A549 (cell line): ENCODE measurements at regions not wholly inside any gene's neighbourhood (a gene's known extent, or its start where the extent isn't known, plus 50 kb on each side); places are given as distances from the start of the nearest gene placed in this dataset.

ENCODE experiments used
- CEBPB ChIP-seq, 2 experiments: fragments of >200 bp in 1 of 2; sonication (Bioruptor Twin) in 1 of 2; formaldehyde crosslinking in 1 of 2; IDR thresholded peaks; 2 replicates each; pipeline ENCODE4 v1.6.1; 2012 to 2016
- FOSL2 ChIP-seq, 2 experiments: fragments of 450-650 bp in 1 of 2; fragments of >200 bp in 1 of 2; sonication (Bioruptor Twin) in 1 of 2; formaldehyde crosslinking; IDR thresholded peaks; 2 replicates each; pipeline versions ENCODE4 v1.5.0 to v1.6.1; 2016 to 2020; ENCODE audit warnings: mild to moderate bottlenecking in 1 of 2, moderate library complexity in 1 of 2
- TF ChIP-seq, protein P1 (sequence below): IDR thresholded peaks from 2 replicates; pipeline ENCODE4 v1.6.1; 2012; ENCODE audit warnings: low read depth, borderline replicate concordance
- TF ChIP-seq, protein P2 (sequence below): fragments of >200 bp; sonication (Bioruptor Twin); formaldehyde crosslinking; IDR thresholded peaks from 2 replicates; pipeline ENCODE4 v1.6.1; 2016

DNA sequence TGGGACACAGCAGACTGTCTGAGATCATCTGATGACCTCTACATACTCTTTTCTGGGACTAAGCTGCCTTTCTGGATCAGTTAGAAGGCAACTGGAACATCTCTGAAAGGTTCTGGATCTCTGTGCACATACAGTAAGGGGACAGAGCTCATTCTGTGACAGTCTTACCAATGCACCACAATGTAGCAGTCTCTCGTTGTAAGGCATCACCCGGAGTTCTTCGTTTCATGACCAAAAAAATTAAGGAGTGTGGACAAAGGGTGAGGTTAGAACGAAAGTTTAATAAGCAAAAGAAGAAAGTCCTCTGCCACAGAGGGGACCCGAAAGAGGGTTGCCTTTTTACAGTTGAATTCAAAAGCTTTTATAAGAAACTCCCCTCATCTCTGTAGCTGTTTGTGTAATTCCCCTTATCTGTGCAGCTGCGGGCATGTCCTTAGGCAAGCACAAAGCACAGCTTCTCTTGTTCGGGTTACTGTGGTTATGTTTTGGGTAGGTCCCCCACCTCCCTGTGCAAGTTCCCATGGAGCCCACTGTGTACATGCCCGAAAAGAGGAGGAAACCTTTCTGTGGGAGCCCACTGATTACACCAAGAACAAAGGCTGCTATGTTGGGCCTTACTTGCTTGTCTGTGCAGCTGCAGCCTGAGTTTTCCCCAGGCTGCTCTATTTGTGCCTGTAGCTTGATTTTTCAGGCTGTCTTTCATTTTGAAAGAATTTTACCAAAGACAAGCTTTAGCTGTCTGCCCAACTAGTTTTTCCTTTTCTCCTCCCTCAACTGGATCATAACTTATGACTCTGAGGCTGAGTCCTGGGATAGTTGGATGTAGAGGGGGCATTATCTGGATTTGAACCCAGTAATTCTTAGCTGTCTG lies 53.1 kb upstream of the CACNA1E start (continued):
- TF ChIP-seq, protein P1, sequence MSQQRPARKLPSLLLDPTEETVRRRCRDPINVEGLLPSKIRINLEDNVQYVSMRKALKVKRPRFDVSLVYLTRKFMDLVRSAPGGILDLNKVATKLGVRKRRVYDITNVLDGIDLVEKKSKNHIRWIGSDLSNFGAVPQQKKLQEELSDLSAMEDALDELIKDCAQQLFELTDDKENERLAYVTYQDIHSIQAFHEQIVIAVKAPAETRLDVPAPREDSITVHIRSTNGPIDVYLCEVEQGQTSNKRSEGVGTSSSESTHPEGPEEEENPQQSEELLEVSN = no peak
- TF ChIP-seq CEBPB (IDR thresholded peaks at IDR 0.05) (no peak), FOSL2 (IDR thresholded peaks at IDR 0.05) (no peak), FOSL2 (CRISPR knock-in tag; IDR thresholded peaks at IDR 0.05) (no peak)
- TF ChIP-seq, protein P2, sequence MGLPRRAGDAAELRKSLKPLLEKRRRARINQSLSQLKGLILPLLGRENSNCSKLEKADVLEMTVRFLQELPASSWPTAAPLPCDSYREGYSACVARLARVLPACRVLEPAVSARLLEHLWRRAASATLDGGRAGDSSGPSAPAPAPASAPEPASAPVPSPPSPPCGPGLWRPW = no peak
